ENCODE measurements at regions not wholly inside any gene's neighbourhood (a gene's known extent, or its start where the extent isn't known, plus 50 kb on each side); places are given as distances from the start of the nearest gene placed in this dataset.

GRCh38 chr14:83828406-83828805 lies 1701.5 kb upstream of the FLRT2 start:
- TF ChIP-seq ZNF658 (tag by site-specific recombination; IDR thresholded peaks at IDR 0.05) (no peak), KLF17 (tag by site-specific recombination; IDR thresholded peaks at IDR 0.05) (no peak), CTCF (tag by site-specific recombination; IDR thresholded peaks at IDR 0.05) (no peak)
